22Rv1 (cell line): ENCODE measurements at regions not wholly inside any gene's neighbourhood (a gene's known extent, or its start where the extent isn't known, plus 50 kb on each side); places are given as distances from the start of the nearest gene placed in this dataset.

Experiments used
- ZFX ChIP-seq: fragments of 450-650 bp; IDR thresholded peaks from 2 replicates; pipeline ENCODE4 v1.6.1; 2017; ENCODE audit warnings: antibody characterized with exemption, borderline replicate concordance
- TF ChIP-seq, protein P1 (sequence below): fragments of 450-650 bp; IDR thresholded peaks from 2 replicates; pipeline ENCODE4 v1.5.1; 2017; ENCODE audit warnings: mild to moderate bottlenecking

DNA sequence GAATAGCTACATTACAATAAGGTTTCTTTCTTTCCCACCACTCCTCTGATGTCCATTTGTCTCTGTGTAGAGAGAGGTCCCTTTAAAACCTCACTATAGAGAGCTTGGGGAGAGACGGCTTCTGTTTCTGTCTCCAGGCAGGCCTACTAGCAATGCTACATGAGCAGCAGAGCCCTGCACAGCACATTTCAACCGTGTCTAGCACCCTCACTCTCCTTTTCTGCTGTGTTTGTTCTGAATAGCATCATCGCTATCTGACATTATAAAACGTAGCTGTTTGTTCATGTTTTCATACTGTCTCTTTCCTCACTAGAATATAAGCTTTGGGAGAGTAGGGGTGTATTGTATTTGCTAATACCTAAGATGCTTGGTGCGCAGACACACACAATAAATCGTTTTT is 487.8 kb upstream of the DPP6 start:
- TF ChIP-seq, protein P1, sequence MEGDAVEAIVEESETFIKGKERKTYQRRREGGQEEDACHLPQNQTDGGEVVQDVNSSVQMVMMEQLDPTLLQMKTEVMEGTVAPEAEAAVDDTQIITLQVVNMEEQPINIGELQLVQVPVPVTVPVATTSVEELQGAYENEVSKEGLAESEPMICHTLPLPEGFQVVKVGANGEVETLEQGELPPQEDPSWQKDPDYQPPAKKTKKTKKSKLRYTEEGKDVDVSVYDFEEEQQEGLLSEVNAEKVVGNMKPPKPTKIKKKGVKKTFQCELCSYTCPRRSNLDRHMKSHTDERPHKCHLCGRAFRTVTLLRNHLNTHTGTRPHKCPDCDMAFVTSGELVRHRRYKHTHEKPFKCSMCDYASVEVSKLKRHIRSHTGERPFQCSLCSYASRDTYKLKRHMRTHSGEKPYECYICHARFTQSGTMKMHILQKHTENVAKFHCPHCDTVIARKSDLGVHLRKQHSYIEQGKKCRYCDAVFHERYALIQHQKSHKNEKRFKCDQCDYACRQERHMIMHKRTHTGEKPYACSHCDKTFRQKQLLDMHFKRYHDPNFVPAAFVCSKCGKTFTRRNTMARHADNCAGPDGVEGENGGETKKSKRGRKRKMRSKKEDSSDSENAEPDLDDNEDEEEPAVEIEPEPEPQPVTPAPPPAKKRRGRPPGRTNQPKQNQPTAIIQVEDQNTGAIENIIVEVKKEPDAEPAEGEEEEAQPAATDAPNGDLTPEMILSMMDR = no peak
- TF ChIP-seq ZFX = no peak
